ENCODE measurements at regions not wholly inside any gene's neighbourhood (a gene's known extent, or its start where the extent isn't known, plus 50 kb on each side); places are given as distances from the start of the nearest gene placed in this dataset.

DNA sequence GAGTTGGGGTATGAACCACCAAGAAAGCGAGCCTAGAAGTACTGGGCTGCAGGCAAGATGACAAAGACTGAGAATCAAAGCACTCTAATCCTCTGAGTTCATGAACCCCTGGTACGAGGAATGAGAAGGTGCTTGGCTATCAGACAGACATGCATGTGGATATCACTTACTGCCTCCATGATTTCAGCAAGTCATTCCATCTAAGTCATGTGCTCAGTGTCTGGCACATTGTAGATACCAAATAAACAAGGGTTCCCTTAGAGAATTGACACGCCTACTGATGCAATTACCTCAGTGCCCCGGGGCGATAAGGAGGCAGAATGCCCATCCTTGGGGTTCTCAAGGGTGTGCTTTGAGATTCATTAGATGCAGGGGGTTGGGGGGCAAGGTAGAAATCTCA, 125.6 kb upstream of the PKDCC start:
- DNase-seq (ENCODE audit: low read depth in 2 of 2), result peak in 1 of 2 donors; percentile 68
- TF ChIP-seq, protein P1, sequence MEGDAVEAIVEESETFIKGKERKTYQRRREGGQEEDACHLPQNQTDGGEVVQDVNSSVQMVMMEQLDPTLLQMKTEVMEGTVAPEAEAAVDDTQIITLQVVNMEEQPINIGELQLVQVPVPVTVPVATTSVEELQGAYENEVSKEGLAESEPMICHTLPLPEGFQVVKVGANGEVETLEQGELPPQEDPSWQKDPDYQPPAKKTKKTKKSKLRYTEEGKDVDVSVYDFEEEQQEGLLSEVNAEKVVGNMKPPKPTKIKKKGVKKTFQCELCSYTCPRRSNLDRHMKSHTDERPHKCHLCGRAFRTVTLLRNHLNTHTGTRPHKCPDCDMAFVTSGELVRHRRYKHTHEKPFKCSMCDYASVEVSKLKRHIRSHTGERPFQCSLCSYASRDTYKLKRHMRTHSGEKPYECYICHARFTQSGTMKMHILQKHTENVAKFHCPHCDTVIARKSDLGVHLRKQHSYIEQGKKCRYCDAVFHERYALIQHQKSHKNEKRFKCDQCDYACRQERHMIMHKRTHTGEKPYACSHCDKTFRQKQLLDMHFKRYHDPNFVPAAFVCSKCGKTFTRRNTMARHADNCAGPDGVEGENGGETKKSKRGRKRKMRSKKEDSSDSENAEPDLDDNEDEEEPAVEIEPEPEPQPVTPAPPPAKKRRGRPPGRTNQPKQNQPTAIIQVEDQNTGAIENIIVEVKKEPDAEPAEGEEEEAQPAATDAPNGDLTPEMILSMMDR (IDR thresholded peaks at IDR 0.05; ENCODE audit: low read depth, low read length), result no peak
- no peak overlapping the region for H3K4me3 ChIP-seq (replicated peaks in 1 of 2; ENCODE audit: low read depth in 2 of 2, low read length in 2 of 2)

DNA sequence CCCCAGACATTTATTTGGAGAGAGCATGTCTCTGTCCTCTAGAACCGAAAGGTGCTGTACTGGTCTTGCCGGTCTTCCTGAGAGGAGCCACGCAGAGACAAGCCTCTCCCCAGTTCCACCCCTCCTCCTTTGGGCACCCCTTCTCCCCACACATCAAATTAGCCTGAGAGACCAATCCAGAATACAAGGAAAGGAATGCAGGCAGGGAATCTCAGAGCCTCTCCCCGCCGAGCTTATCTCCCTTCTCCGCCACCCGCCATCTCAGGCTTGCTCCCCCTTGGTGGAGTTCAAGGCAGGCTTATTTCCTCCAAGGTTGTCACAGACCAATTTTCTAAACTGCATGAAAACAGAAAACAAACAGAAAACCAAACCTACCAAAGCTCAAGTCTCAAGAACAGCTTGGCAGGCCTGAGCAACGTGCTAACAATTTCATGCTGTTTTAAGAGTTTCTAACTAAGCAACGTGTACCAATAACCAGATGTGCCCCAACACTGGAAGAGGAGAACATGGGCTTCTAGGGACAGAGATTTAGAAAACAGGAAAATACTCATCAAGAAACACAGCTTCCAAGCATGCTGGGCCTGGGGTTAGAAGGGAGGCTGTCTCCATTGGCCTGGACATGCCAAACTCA, 124.5 kb upstream of the PKDCC start:
- TF ChIP-seq, protein P1 (IDR thresholded peaks at IDR 0.05; ENCODE audit: low read depth, low read length), result no peak
- no peak overlapping the region for H3K4me3 ChIP-seq (replicated peaks in 1 of 2; ENCODE audit: low read depth in 2 of 2, low read length in 2 of 2)
- DNase-seq (ENCODE audit: low read depth in 2 of 2), result no peak

DNA sequence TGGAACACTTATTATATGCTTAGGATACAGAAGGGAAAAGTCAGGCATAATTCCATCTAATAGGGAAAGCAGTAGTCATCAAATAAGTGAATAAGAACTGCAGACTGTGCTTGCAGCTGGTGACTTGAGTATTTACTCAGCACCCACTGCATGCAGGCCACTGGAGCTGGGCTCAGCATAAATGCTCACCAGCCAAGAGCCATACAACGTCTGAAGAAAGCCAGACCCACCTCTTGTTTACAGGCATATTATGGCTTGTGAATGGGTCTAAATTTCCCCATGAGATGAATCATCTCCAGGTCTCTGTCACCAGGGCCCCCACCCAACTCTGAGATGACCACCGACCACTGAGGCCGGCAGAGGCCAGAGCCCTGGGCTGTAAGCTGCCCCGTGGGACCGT, 123.8 kb upstream of the PKDCC start:
- DNase-seq (ENCODE audit: low read depth in 2 of 2), result no peak
- TF ChIP-seq, protein P1 (IDR thresholded peaks at IDR 0.05; ENCODE audit: low read depth, low read length), result no peak
- H3K4me3 ChIP-seq (replicated peaks in 1 of 2; ENCODE audit: low read depth in 2 of 2, low read length in 2 of 2), result no peak overlapping the region

DNA sequence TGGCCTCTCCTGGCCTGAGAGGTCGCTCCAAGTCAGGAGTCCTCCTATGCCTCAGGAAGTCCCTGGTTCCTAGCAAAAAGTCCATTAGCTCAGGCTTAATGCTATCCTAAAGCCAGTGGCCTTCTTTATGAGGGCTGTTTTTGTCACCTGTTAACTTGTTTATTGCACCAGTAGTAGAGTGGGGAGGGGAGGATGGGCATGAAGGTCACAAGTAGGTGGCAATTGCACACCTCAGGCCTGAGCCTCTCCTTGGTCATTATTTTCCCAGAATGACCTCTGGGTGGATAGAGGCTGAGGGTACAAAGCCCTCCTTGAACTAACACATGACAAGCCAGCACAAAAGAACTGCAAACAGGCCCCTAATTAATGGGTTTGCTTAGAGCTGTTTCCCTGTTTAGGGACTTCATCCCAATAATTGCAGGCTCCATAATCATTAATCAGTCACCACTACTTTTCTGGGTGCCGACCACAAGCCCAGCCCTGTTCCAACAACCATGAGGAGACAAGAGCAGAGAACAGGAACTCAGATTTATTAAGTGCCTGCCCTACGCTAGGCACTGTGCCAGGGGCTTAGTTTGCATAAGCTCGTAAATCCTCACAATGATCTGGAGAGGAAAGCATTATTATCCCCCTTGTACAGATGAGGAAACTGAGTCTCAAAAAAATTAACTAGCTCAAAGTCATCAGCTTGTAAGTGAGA, 123.0 kb upstream of the PKDCC start:
- TF ChIP-seq, protein P1 (IDR thresholded peaks at IDR 0.05; ENCODE audit: low read depth, low read length), result no peak
- H3K4me3 ChIP-seq (replicated peaks in 1 of 2; ENCODE audit: low read depth in 2 of 2, low read length in 2 of 2), result no peak overlapping the region
- DNase-seq (ENCODE audit: low read depth in 2 of 2), result no peak

DNA sequence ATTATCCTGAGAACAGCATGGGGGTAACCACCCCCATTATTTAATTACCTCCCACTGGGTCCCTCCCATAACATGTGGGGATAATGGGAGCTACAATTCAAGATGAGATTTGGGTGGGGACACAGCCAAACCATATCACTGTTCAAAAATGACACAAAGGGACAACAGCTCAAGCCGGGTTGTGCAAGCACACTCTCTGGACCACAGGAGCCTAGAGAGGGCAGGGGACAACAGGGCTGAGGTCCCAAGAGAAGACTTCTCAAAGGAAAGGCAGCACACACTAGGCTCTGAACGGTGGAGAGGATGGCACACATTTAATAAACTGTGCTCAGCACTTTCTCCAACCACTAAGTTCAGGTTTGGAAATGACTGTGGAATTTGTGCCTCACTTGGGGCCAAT, 122.1 kb upstream of the PKDCC start:
- no peak overlapping the region for H3K4me3 ChIP-seq (replicated peaks in 1 of 2; ENCODE audit: low read depth in 2 of 2, low read length in 2 of 2)
- TF ChIP-seq, protein P1 (IDR thresholded peaks at IDR 0.05; ENCODE audit: low read depth, low read length), result no peak
- no peak for DNase-seq (ENCODE audit: low read depth in 2 of 2)

DNA sequence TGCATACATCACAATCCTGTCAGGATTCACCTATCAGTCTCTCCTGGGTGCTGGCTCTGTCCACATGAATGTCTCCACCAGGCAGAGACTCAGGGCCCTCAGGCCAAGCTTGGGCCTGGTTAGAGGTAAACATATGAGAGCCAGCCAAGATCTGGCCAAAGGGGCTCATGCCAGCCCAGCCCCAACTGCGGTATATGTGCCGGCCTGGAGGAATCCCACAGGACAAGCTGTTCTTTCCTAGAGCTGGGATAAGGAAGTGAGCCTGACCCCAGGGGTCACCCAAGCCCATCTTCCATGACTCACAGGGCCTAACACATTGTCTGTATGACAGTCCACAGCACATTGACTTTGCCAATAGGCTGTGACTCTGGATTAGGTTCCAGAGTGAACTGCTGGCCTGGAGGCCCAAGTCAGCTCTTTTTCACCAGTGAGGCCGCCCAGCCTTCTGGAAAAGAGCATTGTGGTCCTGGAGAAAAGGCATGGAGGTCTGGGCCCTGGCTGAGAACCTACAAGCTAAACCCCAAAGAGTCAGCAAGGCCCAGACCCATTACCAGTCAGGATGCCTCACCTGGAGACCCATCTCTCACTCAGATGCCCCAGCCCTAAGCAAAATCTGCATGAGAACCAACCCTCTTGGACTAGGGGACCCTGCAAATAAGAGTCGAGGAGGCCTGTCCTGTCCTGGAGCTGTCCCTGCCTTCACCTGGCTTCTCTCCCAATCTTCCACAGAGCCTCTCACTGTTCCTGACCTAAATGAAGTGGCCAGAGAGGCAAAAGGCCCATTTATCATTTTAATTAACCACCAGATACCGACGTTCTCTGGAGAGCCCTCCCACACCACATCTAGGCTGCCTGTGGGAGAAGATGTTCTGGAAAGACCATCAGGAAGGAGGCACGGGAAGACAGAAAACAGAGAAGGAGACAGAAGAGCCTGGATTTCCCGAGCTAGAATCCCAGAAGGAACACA, 120.9 kb upstream of the PKDCC start:
- H3K4me3 ChIP-seq (replicated peaks in 1 of 2; ENCODE audit: low read depth in 2 of 2, low read length in 2 of 2), result no peak overlapping the region
- DNase-seq (ENCODE audit: low read depth in 2 of 2), result peak in 1 of 2 donors; percentile 55
- TF ChIP-seq, protein P1 (IDR thresholded peaks at IDR 0.05; ENCODE audit: low read depth, low read length), result no peak

All from cardiac fibroblast (primary cell).